ENCODE measurements at regions not wholly inside any gene's neighbourhood (a gene's known extent, or its start where the extent isn't known, plus 50 kb on each side); places are given as distances from the start of the nearest gene placed in this dataset.
A peak's percentile ranks its signal among the peaks of the same experiment; 100 is the strongest.

DNA sequence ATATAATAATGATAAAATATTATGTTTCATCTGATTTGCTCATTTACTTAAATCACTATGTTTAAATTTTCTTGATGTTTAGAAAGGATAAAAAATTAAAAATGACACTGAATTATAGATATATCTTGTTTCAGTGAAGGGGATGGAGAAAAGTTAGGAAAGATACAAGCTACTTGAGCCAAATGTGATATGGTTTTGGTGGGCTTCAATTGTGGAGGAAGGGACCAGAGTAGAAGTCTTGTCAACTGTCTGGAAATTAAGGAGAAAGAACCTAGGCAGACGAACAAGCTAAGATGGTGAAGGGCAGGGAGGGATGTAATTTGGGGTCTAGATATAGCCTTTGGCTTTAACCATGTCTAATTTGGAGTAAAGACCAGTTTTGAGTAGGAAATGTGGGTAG, 186.4 kb upstream of the MMS22L start:
- H3K79me2 ChIP-seq (ENCODE audit: insufficient read depth) = no peaks in the 10 kb centered on the region
- no peak overlapping the region for H3K4me2 ChIP-seq
- no peaks in the 10 kb centered on the region for H3K9me2 ChIP-seq
- H2AFZ ChIP-seq (ENCODE audit: low read depth) = no peak overlapping the region
- H3F3A ChIP-seq (replicated peaks; ENCODE audit: insufficient read depth) = no peaks in the 10 kb centered on the region
- peaks cover 0 to 4% of the 10 kb centered on the region in 2 experiments; a peak in 2 of 4 replicates for H3K4me1 ChIP-seq (ENCODE audit: control insufficient read depth in 1 of 2, insufficient read depth in 2 of 2, low read depth in 1 of 2, low read length in 1 of 2)
- no peak overlapping the region; a peak in 1 of 4 replicates for H3K27ac ChIP-seq (ENCODE audit: low read depth in 2 of 2, low read length in 1 of 2)
- POLR2A ChIA-PET = no interaction called here
- H3K36me3 ChIP-seq (replicated peaks in 1 of 2; ENCODE audit: control insufficient read depth in 1 of 2, insufficient read depth in 2 of 2, low read length in 1 of 2) = no peaks in the 10 kb centered on the region
- DNase-seq = no peak
- TF ChIP-seq FOSL2 (IDR thresholded peaks at IDR 0.05; ENCODE audit: borderline replicate concordance, low read depth) (no peak), ELF1 (IDR thresholded peaks at IDR 0.05) (no peak)
- TF ChIP-seq, protein P1, sequence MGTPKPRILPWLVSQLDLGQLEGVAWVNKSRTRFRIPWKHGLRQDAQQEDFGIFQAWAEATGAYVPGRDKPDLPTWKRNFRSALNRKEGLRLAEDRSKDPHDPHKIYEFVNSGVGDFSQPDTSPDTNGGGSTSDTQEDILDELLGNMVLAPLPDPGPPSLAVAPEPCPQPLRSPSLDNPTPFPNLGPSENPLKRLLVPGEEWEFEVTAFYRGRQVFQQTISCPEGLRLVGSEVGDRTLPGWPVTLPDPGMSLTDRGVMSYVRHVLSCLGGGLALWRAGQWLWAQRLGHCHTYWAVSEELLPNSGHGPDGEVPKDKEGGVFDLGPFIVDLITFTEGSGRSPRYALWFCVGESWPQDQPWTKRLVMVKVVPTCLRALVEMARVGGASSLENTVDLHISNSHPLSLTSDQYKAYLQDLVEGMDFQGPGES (IDR thresholded peaks at IDR 0.05; ENCODE audit: low read depth, low read length) = no peak
- H3K9ac ChIP-seq = no peak overlapping the region
- CTCF ChIA-PET = interaction anchor here (1.0 to 1.2 kb wide), 2 partner anchors 32 to 1376 kb away, joined by 3 read pairs; no protein-coding TSS in a partner anchor
- no peaks in the 10 kb centered on the region for H3K9me3 ChIP-seq
- H4K20me1 ChIP-seq (ENCODE audit: insufficient read depth) = no peaks in the 10 kb centered on the region
- no peak overlapping the region for H3K4me3 ChIP-seq (ENCODE audit: low read depth in 2 of 2, low read length in 1 of 2)
- WGBS (ENCODE audit: low lambda C conversion rate) = 17% methylated on average over 1 of the region's 1 CpG
- H3K27me3 ChIP-seq (ENCODE audit: insufficient read depth) = no peaks in the 10 kb centered on the region

GRCh38 chr6:97470322-97470721, 187.3 kb upstream of the MMS22L start:
- POLR2A ChIA-PET = no interaction called here
- Histone ChIP-seq H3K79me2 (ENCODE audit: insufficient read depth) (no peaks in the 10 kb centered on the region), H3K9ac (no peak overlapping the region), H3K27me3 (ENCODE audit: insufficient read depth) (no peaks in the 10 kb centered on the region), H3K9me2 (no peaks in the 10 kb centered on the region), H3K4me3 (ENCODE audit: low read depth in 2 of 2, low read length in 1 of 2) (no peak overlapping the region), H2AFZ (ENCODE audit: low read depth) (no peak overlapping the region), H3K9me3 (no peaks in the 10 kb centered on the region), H3K27ac (ENCODE audit: low read depth in 2 of 2, low read length in 1 of 2) (peak overlapping the region in 1 of 2 experiments; percentile 60; a peak in 1 of 4 replicates), H3K36me3 (replicated peaks in 1 of 2; ENCODE audit: control insufficient read depth in 1 of 2, insufficient read depth in 2 of 2, low read length in 1 of 2) (no peaks in the 10 kb centered on the region), H3K4me1 (ENCODE audit: control insufficient read depth in 1 of 2, insufficient read depth in 2 of 2, low read depth in 1 of 2, low read length in 1 of 2) (peaks cover 0 to 4% of the 10 kb centered on the region in 2 experiments; a peak in 2 of 4 replicates), H3K4me2 (no peak overlapping the region), H3F3A (replicated peaks; ENCODE audit: insufficient read depth) (no peaks in the 10 kb centered on the region), H4K20me1 (ENCODE audit: insufficient read depth) (no peaks in the 10 kb centered on the region)
- 11% methylated on average over 2 of the region's 2 CpGs for WGBS (ENCODE audit: low lambda C conversion rate)
- peak; percentile 2 for DNase-seq
- TF ChIP-seq GATA2 (CRISPR knock-in tag; IDR thresholded peaks at IDR 0.05) = peak; percentile 28; the same call in 1 of the 2 replicates
- peak in 1 of 2 experiments; percentile 41; a peak in 1 of 4 replicates for TF ChIP-seq EP300 (IDR thresholded peaks at IDR 0.05; ENCODE audit: borderline replicate concordance in 1 of 2, low read depth in 1 of 2, low read length in 1 of 2)
- no peak for TF ChIP-seq FOXJ3 (CRISPR knock-in tag; IDR thresholded peaks at IDR 0.05)
- CTCF ChIA-PET = interaction anchor here (1.1 to 1.2 kb wide), 3 partner anchors 27 to 1375 kb away, joined by 3 read pairs; no protein-coding TSS in a partner anchor

GRCh38 chr6:97473979-97474378, 191.0 kb upstream of the MMS22L start:
- no peaks in the 10 kb centered on the region; a peak in 2 of 4 replicates for H3K4me1 ChIP-seq (ENCODE audit: control insufficient read depth in 1 of 2, insufficient read depth in 2 of 2, low read depth in 1 of 2, low read length in 1 of 2)
- WGBS (ENCODE audit: low lambda C conversion rate) = 76% methylated on average over 4 of the region's 4 CpGs
- ChIA-PET POLR2A (no interaction called here), CTCF (interaction anchor here (0.7 to 0.9 kb wide), 2 partner anchors 19 to 50 kb away, joined by 3 read pairs; no protein-coding TSS in a partner anchor)
- H3K9me2 ChIP-seq = no peaks in the 10 kb centered on the region
- H3K36me3 ChIP-seq (replicated peaks in 1 of 2; ENCODE audit: control insufficient read depth in 1 of 2, insufficient read depth in 2 of 2, low read length in 1 of 2) = no peaks in the 10 kb centered on the region
- no peaks in the 10 kb centered on the region for H3K79me2 ChIP-seq (ENCODE audit: insufficient read depth)
- H3K4me3 ChIP-seq (ENCODE audit: low read depth in 2 of 2, low read length in 1 of 2) = no peak overlapping the region
- H2AFZ ChIP-seq (ENCODE audit: low read depth) = no peak overlapping the region; the same call in 1 of the 2 replicates
- no peaks in the 10 kb centered on the region for H3K27me3 ChIP-seq (ENCODE audit: insufficient read depth)
- no peaks in the 10 kb centered on the region for H3K9me3 ChIP-seq
- H3K4me2 ChIP-seq = no peak overlapping the region
- no peak overlapping the region for H3K9ac ChIP-seq
- TF ChIP-seq MAX (IDR thresholded peaks at IDR 0.05; ENCODE audit: low read depth) = no peak
- TF ChIP-seq YY1 (IDR thresholded peaks at IDR 0.05; ENCODE audit: low read depth) = no peak
- no peak for TF ChIP-seq JUND (IDR thresholded peaks at IDR 0.05)
- TF ChIP-seq RXRA (IDR thresholded peaks at IDR 0.05; ENCODE audit: borderline replicate concordance, low read depth) = no peak
- no peak for TF ChIP-seq USF1 (IDR thresholded peaks at IDR 0.05; ENCODE audit: borderline replicate concordance, low read depth)
- TF ChIP-seq, protein P2, sequence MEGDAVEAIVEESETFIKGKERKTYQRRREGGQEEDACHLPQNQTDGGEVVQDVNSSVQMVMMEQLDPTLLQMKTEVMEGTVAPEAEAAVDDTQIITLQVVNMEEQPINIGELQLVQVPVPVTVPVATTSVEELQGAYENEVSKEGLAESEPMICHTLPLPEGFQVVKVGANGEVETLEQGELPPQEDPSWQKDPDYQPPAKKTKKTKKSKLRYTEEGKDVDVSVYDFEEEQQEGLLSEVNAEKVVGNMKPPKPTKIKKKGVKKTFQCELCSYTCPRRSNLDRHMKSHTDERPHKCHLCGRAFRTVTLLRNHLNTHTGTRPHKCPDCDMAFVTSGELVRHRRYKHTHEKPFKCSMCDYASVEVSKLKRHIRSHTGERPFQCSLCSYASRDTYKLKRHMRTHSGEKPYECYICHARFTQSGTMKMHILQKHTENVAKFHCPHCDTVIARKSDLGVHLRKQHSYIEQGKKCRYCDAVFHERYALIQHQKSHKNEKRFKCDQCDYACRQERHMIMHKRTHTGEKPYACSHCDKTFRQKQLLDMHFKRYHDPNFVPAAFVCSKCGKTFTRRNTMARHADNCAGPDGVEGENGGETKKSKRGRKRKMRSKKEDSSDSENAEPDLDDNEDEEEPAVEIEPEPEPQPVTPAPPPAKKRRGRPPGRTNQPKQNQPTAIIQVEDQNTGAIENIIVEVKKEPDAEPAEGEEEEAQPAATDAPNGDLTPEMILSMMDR (IDR thresholded peaks at IDR 0.05) = no peak
- DNase-seq = no peak
- H3F3A ChIP-seq (replicated peaks; ENCODE audit: insufficient read depth) = no peaks in the 10 kb centered on the region
- H4K20me1 ChIP-seq (ENCODE audit: insufficient read depth) = no peaks in the 10 kb centered on the region
- H3K27ac ChIP-seq (ENCODE audit: low read depth in 2 of 2, low read length in 1 of 2) = no peak overlapping the region
